ENCODE measurements at regions not wholly inside any gene's neighbourhood (a gene's known extent, or its start where the extent isn't known, plus 50 kb on each side); places are given as distances from the start of the nearest gene placed in this dataset.

GRCh38 chr3:187942658-187943241 lies 197.5 kb upstream of the BCL6 start:
- TF ChIP-seq NR3C1 (IDR thresholded peaks at IDR 0.05) = no peak
- no peak for TF ChIP-seq BCL3 (IDR thresholded peaks at IDR 0.05)
- TF ChIP-seq TP53 (CRISPR knock-in tag; IDR thresholded peaks at IDR 0.05) = no peak
- no peak for TF ChIP-seq BHLHE40 (IDR thresholded peaks at IDR 0.05; ENCODE audit: low read depth, low read length)
- no peak for TF ChIP-seq JUNB (IDR thresholded peaks at IDR 0.05)
- Histone ChIP-seq H3K9me3 (no peaks in the 10 kb centered on the region), H3K27ac (peak overlapping the region; percentile 80 to 82), H3K4me1 (peaks cover 56% of the 10 kb centered on the region), H3K4me2 (peak overlapping the region; percentile 88; the same call in 2 of the 3 replicates), H3K4me3 (no peak overlapping the region)
- DNase-seq (ENCODE audit: low read depth in 1 of 2, low spot score in 1 of 2) = no peak
- 96% methylated on average over 10 of the region's 10 CpGs for WGBS (ENCODE audit: missing lambda C conversion rate)
- CTCF ChIA-PET = no interaction called here
- POLR2A ChIA-PET = interaction anchor here (1.7 kb wide), 1 partner anchor 197 kb away, joined by 6 read pairs; the partner anchor contains the start of gene BCL6
- no peak for FAIRE-seq
- ATAC-seq = no peak

GRCh38 chr3:187943677-187944389 lies 198.6 kb upstream of the BCL6 start:
- POLR2A ChIA-PET = interaction anchor here (1.0 to 1.7 kb wide), 2 partner anchors 11 to 198 kb away, joined by 6 read pairs; partner anchors contain the start of gene BCL6
- Histone ChIP-seq H3K9me3 (no peaks in the 10 kb centered on the region), H3K4me3 (0 out of 3 replicates have a peak overlapping the region, but pooled peaks have one; percentile 7), H3K27ac (peak overlapping the region; percentile 80 to 82), H3K4me2 (peak overlapping the region; percentile 88), H3K4me1 (peaks cover 56% of the 10 kb centered on the region)
- TF ChIP-seq EP300 (IDR thresholded peaks at IDR 0.05) (peak; percentile 56 to 65; a peak in 3 of 5 replicates), FOSL2 (IDR thresholded peaks at IDR 0.05) (0 out of 2 replicates have a peak, but pooled peaks have one; percentile 40), FOSL2 (CRISPR knock-in tag; IDR thresholded peaks at IDR 0.05) (peak; percentile 84), KDM5A (IDR thresholded peaks at IDR 0.05) (no peak), MAX (IDR thresholded peaks at IDR 0.05) (peak; percentile 55; the same call in 1 of the 2 replicates), RCOR1 (IDR thresholded peaks at IDR 0.05; ENCODE audit: low read depth, low read length) (no peak), ESRRA (IDR thresholded peaks at IDR 0.05; ENCODE audit: borderline replicate concordance, low read length) (no peak), JUNB (IDR thresholded peaks at IDR 0.05) (peak; percentile 63; the same call in 1 of the 2 replicates), SMC3 (IDR thresholded peaks at IDR 0.05) (peak; percentile 41; the same call in 2 of the 3 replicates), CEBPB (IDR thresholded peaks at IDR 0.05) (peak; percentile 43 to 75; a peak in 3 of 4 replicates), RNF2 (IDR thresholded peaks at IDR 0.05; ENCODE audit: borderline replicate concordance, low read depth) (no peak), HOXB13 (CRISPR knock-in tag; IDR thresholded peaks at IDR 0.05; ENCODE audit: low read depth) (no peak), MAFK (IDR thresholded peaks at IDR 0.05; ENCODE audit: partially characterized antibody) (no peak), ATOH8 (CRISPR knock-in tag; IDR thresholded peaks at IDR 0.05; ENCODE audit: low read depth) (no peak), POLR2A (IDR thresholded peaks at IDR 0.05; ENCODE audit: low read length) (no peak), RAD21 (conservative IDR thresholded peaks at IDR 0.05 in 1 of 2, IDR thresholded peaks at IDR 0.05 in 1 of 2) (no peak; a peak in 4 of 5 replicates), BCL3 (IDR thresholded peaks at IDR 0.05) (no peak), FOSB (CRISPR knock-in tag; IDR thresholded peaks at IDR 0.05) (no peak), NPAS2 (CRISPR knock-in tag; IDR thresholded peaks at IDR 0.05; ENCODE audit: borderline replicate concordance) (no peak), JUN (IDR thresholded peaks at IDR 0.05) (peak; percentile 60 to 79; a peak in 3 of 5 replicates), CHD2 (IDR thresholded peaks at IDR 0.05; ENCODE audit: low read length, partially characterized antibody) (no peak)
- TF ChIP-seq, protein P1, sequence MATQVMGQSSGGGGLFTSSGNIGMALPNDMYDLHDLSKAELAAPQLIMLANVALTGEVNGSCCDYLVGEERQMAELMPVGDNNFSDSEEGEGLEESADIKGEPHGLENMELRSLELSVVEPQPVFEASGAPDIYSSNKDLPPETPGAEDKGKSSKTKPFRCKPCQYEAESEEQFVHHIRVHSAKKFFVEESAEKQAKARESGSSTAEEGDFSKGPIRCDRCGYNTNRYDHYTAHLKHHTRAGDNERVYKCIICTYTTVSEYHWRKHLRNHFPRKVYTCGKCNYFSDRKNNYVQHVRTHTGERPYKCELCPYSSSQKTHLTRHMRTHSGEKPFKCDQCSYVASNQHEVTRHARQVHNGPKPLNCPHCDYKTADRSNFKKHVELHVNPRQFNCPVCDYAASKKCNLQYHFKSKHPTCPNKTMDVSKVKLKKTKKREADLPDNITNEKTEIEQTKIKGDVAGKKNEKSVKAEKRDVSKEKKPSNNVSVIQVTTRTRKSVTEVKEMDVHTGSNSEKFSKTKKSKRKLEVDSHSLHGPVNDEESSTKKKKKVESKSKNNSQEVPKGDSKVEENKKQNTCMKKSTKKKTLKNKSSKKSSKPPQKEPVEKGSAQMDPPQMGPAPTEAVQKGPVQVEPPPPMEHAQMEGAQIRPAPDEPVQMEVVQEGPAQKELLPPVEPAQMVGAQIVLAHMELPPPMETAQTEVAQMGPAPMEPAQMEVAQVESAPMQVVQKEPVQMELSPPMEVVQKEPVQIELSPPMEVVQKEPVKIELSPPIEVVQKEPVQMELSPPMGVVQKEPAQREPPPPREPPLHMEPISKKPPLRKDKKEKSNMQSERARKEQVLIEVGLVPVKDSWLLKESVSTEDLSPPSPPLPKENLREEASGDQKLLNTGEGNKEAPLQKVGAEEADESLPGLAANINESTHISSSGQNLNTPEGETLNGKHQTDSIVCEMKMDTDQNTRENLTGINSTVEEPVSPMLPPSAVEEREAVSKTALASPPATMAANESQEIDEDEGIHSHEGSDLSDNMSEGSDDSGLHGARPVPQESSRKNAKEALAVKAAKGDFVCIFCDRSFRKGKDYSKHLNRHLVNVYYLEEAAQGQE (IDR thresholded peaks at IDR 0.05) = no peak
- WGBS (ENCODE audit: missing lambda C conversion rate) = 0% methylated on average over 7 of the region's 7 CpGs
- CTCF ChIA-PET = interaction anchor here (0.7 to 1.0 kb wide), 2 partner anchors 18 to 26 kb away, joined by 3 read pairs; no protein-coding TSS in a partner anchor
- ATAC-seq (peak; percentile 88 to 93), FAIRE-seq (no peak), DNase-seq (ENCODE audit: low read depth in 1 of 2, low spot score in 1 of 2) (peak; percentile 57 to 81)

Data from A549 (cell line).